ENCODE measurements at regions not wholly inside any gene's neighbourhood (a gene's known extent, or its start where the extent isn't known, plus 50 kb on each side); places are given as distances from the start of the nearest gene placed in this dataset.
A peak's percentile ranks its signal among the peaks of the same experiment; 100 is the strongest.

DNA sequence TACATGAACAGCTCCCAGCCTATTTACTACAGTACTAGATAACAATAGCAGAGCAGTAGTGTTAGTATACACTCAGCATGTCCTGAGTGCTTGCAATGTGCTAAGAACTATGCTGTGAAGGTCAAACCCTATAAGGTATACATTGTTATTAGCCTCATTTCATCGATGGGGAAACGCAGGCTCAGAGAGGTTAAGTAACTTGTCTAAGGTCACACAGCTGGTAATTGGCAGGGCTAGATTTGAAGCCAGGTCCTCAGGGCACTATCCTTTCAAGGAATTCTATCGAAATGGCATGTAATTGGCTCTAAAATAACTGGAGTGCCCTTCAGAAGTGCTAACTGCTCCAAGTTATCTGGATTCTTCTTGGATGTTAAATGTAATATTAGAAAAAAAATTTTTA lies 295.6 kb downstream of the ZNF536 start:
- peaks cover 0 to 14% of the 10 kb centered on the region in 2 donors for H3K27me3 ChIP-seq
- peak overlapping the region in 2 of 4 donors; percentile 20 to 36 for H3K27ac ChIP-seq
- no peak for DNase-seq (ENCODE audit: low spot score in 2 of 2)
- peaks cover 0 to 80% (median 25%) of the 10 kb centered on the region in 4 donors for H3K4me1 ChIP-seq
- WGBS, 2 donors = 57 to 68% methylated on average over 3 of the region's 3 CpGs
- TF ChIP-seq, protein P1, sequence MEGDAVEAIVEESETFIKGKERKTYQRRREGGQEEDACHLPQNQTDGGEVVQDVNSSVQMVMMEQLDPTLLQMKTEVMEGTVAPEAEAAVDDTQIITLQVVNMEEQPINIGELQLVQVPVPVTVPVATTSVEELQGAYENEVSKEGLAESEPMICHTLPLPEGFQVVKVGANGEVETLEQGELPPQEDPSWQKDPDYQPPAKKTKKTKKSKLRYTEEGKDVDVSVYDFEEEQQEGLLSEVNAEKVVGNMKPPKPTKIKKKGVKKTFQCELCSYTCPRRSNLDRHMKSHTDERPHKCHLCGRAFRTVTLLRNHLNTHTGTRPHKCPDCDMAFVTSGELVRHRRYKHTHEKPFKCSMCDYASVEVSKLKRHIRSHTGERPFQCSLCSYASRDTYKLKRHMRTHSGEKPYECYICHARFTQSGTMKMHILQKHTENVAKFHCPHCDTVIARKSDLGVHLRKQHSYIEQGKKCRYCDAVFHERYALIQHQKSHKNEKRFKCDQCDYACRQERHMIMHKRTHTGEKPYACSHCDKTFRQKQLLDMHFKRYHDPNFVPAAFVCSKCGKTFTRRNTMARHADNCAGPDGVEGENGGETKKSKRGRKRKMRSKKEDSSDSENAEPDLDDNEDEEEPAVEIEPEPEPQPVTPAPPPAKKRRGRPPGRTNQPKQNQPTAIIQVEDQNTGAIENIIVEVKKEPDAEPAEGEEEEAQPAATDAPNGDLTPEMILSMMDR (IDR thresholded peaks at IDR 0.05) = no peak
- TF ChIP-seq EP300 (IDR thresholded peaks at IDR 0.05) (no peak), POLR2A (IDR thresholded peaks at IDR 0.05) (no peak)
- H3K36me3 ChIP-seq = no peaks in the 10 kb centered on the region
- H3K9me3 ChIP-seq = no peaks in the 10 kb centered on the region
- H3K4me3 ChIP-seq = no peak overlapping the region

DNA sequence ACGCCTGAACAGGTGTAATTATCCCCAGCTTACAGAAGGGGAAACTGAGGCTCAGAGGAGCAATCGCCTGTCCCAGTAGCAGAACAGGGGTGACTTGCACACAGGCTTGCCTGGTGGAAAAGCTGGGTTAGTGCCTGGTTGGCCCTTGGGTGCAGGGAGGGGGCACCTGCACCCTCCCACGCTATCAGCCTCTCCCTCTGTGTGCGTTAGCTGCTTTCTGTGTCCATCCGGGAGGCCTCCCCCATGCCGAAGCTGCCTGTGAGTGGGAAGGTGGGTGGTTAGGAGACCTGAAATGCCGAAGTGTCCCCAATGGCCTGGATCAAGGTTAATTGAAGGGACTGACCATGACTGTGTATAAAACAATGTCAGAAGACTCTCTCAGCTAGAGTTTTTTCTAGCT lies 295.0 kb downstream of the ZNF536 start:
- H3K4me3 ChIP-seq = no peak overlapping the region
- H3K27ac ChIP-seq = peak overlapping the region in 2 of 4 donors; percentile 6 to 20
- H3K4me1 ChIP-seq = peaks cover 0 to 81% (median 24%) of the 10 kb centered on the region in 4 donors
- no peak for DNase-seq (ENCODE audit: low spot score in 2 of 2)
- TF ChIP-seq POLR2A (IDR thresholded peaks at IDR 0.05) (no peak), EP300 (IDR thresholded peaks at IDR 0.05) (no peak)
- TF ChIP-seq, protein P1 (IDR thresholded peaks at IDR 0.05) = no peak
- no peaks in the 10 kb centered on the region for H3K36me3 ChIP-seq
- peaks cover 0 to 14% of the 10 kb centered on the region in 2 donors for H3K27me3 ChIP-seq
- WGBS, 2 donors = 74 to 79% methylated on average over 7 of the region's 7 CpGs
- H3K9me3 ChIP-seq = no peaks in the 10 kb centered on the region

DNA sequence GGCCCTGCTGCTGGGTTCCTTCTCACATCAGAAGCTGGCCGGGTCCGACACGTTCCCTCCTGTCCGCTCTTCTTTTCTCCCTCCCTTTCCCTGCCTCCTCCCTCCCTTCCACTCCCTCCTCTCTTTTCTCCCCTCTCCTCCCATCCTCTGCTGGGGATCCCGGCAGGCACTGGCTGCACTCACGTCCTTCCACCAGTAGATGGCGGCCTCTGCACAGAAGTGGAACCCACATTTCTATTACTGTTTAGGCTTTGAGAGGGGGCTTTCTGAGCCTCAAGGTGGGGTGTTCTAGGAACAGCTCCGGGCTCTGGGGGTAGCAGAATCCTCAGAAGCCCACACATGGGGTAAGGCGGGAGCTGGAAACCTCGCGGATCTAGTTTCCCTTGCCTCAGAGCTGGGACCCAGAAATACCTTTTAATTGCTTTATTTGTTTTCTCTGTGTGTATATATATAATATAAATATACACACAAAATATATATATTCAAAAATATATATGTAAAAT lies 294.2 kb downstream of the ZNF536 start:
- no peaks in the 10 kb centered on the region for H3K36me3 ChIP-seq
- H3K27me3 ChIP-seq = peaks cover 0 to 14% of the 10 kb centered on the region in 2 donors
- DNase-seq (ENCODE audit: low spot score in 2 of 2) = peak in 1 of 2 donors; percentile 65
- H3K4me3 ChIP-seq = no peak overlapping the region
- peak overlapping the region in 3 of 4 donors; percentile 36 to 71 (median 68) for H3K27ac ChIP-seq
- H3K4me1 ChIP-seq = peaks cover 0 to 75% (median 19%) of the 10 kb centered on the region in 4 donors
- no peak for TF ChIP-seq EP300 (IDR thresholded peaks at IDR 0.05)
- TF ChIP-seq, protein P1 (IDR thresholded peaks at IDR 0.05) = peak; percentile 79 to 96 (median 86)
- TF ChIP-seq POLR2A (IDR thresholded peaks at IDR 0.05) = no peak
- H3K9me3 ChIP-seq = no peaks in the 10 kb centered on the region
- WGBS, 2 donors = 3 to 5% methylated on average over 11 of the region's 11 CpGs

DNA sequence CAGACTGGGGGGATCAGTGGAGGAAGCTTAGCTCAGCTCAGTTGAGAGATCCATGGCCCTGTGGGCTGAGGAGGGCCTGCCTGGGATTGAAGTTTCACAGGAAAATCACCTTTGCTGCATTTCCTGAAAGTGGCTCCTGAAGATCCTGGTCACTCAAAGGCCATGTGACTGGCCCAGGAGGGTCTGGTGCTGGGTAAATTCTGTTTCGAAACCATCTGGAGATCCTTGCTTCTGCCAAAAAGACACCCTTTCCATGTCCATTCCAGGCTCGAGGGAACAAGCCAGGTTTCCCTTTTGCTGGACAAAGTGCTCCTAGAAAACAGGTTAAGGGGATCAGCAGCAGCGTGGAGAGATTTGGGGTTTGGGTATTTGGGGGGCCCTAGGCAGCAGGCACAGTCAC lies 293.3 kb downstream of the ZNF536 start:
- 53 to 71% methylated on average over 3 of the region's 3 CpGs for WGBS, 2 donors

DNA sequence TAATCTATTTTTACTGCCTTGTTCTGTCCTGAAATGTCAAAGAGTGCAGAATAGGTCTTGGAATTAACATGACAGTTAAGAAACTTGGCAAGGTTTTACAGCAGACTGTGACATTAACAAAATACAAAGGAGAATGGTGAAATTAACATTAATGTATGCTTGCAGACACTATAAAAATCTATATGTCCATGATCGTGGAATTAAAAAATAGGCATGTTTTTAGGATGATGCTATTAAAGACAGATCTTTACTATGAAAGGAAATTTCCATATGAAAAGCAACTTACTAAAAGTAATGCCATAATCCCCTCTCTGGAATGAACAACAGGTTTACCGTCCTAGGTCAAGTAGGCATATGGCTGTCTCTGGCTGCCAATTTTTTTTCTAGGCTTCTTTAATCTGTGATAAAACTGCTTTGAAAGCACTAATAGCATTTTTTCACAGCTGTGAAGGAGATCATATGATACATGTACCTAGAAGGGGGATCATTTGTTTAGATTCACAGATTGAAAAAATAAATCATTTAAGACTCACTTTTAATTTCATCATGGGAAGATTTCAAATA lies 291.5 kb downstream of the ZNF536 start:
- TF ChIP-seq, protein P1 (IDR thresholded peaks at IDR 0.05) = no peak
- Histone ChIP-seq H3K27me3 (peaks cover 0 to 8% of the 10 kb centered on the region in 2 donors), H3K4me3 (no peak overlapping the region), H3K27ac (peak overlapping the region; percentile 54 to 71 (median 64)), H3K4me1 (peaks cover 0 to 49% (median 8%) of the 10 kb centered on the region in 4 donors), H3K9me3 (no peaks in the 10 kb centered on the region), H3K36me3 (no peaks in the 10 kb centered on the region)
- WGBS, 2 donors = 27 to 43% methylated on average over 2 of the region's 2 CpGs
- no peak for DNase-seq (ENCODE audit: low spot score in 2 of 2)

More for the DNA sequence above, 293.3 kb downstream of the ZNF536 start:
- peak overlapping the region in 3 of 4 donors; percentile 60 to 71 (median 68) for H3K27ac ChIP-seq
- H3K4me3 ChIP-seq = no peak overlapping the region
- H3K4me1 ChIP-seq = peaks cover 0 to 66% (median 18%) of the 10 kb centered on the region in 4 donors
- H3K9me3 ChIP-seq = no peaks in the 10 kb centered on the region
- H3K36me3 ChIP-seq = no peaks in the 10 kb centered on the region
- DNase-seq (ENCODE audit: low spot score in 2 of 2) = no peak
- peaks cover 0 to 14% of the 10 kb centered on the region in 2 donors for H3K27me3 ChIP-seq
- no peak for TF ChIP-seq POLR2A (IDR thresholded peaks at IDR 0.05)
- TF ChIP-seq, protein P1 (IDR thresholded peaks at IDR 0.05) = no peak
- TF ChIP-seq EP300 (IDR thresholded peaks at IDR 0.05) = no peak

Data from tibial nerve (tissue), 4 donors.